Ovary (tissue), 7 donors: ENCODE measurements at regions not wholly inside any gene's neighbourhood (a gene's known extent, or its start where the extent isn't known, plus 50 kb on each side); places are given as distances from the start of the nearest gene placed in this dataset.

Experiments
- DNase-seq, 5 donors: peaks; one replicate each; pipeline ENCODE4 v3.0.0-alpha.2; 2019 to 2020
- H3K27ac ChIP-seq, 2 donors: fragments of 200-600 bp; one replicate each; pipeline versions ENCODE4 v1.5.1 to v1.8.0; 2019 to 2022
- H3K27me3 ChIP-seq: fragments of 200-600 bp; one replicate; pipeline ENCODE4 v1.8.0; 2022
- H3K36me3 ChIP-seq: fragments of 200-600 bp; sonication (generic); one replicate; pipeline ENCODE4 v1.5.1; 2019
- H3K4me1 ChIP-seq: one replicate; pipeline ENCODE4 v1.8.1; 2013; ENCODE audit warnings: mild to moderate bottlenecking, moderate library complexity; ENCODE audit not compliant: insufficient read depth
- H3K4me3 ChIP-seq: fragments of 200-600 bp; sonication (generic); one replicate; pipeline ENCODE4 v1.5.1; 2017
- H3K9me3 ChIP-seq, 2 donors: fragments of 200-600 bp in 1 of 2; sonication (generic) in 1 of 2; one replicate each; pipeline versions ENCODE4 v1.5.1 to v1.8.1; 2013 to 2019; ENCODE audit warnings: mild to moderate bottlenecking in 1 of 2, moderate library complexity in 1 of 2
- CTCF ChIP-seq, 3 donors: fragments of 450-650 bp in 2 of 3; fragments of 200-600 bp in 1 of 3; IDR thresholded peaks; one replicate each; pipeline versions ENCODE4 v1.5.1 to v1.8.0; 2016 to 2022; ENCODE audit warnings: antibody characterized with exemption in 3 of 3, mild to moderate bottlenecking in 1 of 3
- EP300 ChIP-seq: sonication (generic); formaldehyde crosslinking; IDR thresholded peaks from one replicate; pipeline ENCODE4 v1.6.1; 2017; ENCODE audit warnings: antibody characterized with exemption
- POLR2A ChIP-seq: fragments of 450-650 bp; IDR thresholded peaks from one replicate; pipeline ENCODE4 v1.6.1; 2017; ENCODE audit warnings: antibody characterized with exemption, mild to moderate bottlenecking, moderate library complexity
- WGBS, 3 donors: extraction: QIAGEN DNeasy Blood & Tissue Kit in 1 of 3; methylation state at CpG; one replicate each; pipeline versions ENCODE4 v1.1.5 to v1.1.7; 2013 to 2017; 5-methylcytosine and 5-hydroxymethylcytosine counted together
- intact Hi-C, 4 donors: fragments of 100-400 bp; cut with DNase I; formaldehyde crosslinking; loops; one replicate each; pipeline versions ENCODE4 v1.11.0 to v1.15.1; 2022 to 2023
- donor health status: DM: no; HTN: no; CAD: no; lungs with moderate emphysema.
- donor health status: DM: no; HTN: no; CAD: no.
- donor health status: Bipolar disorder and iron deficiency.
- donor health status: DM: no; HTN: no; CAD: no.
- donor health status: DM: yes; HTN: yes; CAD: no.

DNA sequence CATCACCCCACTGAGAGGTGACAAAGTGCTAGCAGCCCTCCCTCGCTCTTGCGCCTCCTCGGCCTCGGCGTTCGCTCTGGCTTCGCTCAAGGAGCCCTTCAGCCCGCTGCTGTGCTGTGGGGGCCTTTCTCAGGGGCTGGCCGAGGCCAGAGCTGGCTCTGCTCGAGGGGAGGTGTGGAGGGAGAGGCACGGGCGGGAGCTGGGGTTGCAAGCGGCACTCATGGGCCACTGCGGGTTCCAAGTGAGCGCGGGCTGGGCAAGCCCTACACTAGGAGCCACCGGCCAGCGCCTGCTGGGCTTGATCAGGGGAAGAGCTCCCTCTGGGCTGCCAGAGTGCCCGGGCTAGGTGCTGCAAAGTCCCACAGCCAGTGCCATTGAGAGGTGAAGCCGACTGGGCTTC, 964.8 kb upstream of the GJE1 start:
- no peak overlapping the region for H3K4me3 ChIP-seq
- H3K27ac ChIP-seq = no peak overlapping the region
- intact Hi-C loops = no loop called here
- H3K4me1 ChIP-seq = peaks cover 7% of the 10 kb centered on the region
- H3K36me3 ChIP-seq = no peaks in the 10 kb centered on the region
- 95 to 99% (median 97%) methylated on average over 20 of the region's 20 CpGs for WGBS, 3 donors
- TF ChIP-seq EP300 = no peak
- no peak for TF ChIP-seq CTCF (IDR thresholded peaks at IDR 0.05)
- no peak for TF ChIP-seq POLR2A
- no peaks in the 10 kb centered on the region for H3K27me3 ChIP-seq
- DNase-seq = no peak
- H3K9me3 ChIP-seq = no peaks in the 10 kb centered on the region

DNA sequence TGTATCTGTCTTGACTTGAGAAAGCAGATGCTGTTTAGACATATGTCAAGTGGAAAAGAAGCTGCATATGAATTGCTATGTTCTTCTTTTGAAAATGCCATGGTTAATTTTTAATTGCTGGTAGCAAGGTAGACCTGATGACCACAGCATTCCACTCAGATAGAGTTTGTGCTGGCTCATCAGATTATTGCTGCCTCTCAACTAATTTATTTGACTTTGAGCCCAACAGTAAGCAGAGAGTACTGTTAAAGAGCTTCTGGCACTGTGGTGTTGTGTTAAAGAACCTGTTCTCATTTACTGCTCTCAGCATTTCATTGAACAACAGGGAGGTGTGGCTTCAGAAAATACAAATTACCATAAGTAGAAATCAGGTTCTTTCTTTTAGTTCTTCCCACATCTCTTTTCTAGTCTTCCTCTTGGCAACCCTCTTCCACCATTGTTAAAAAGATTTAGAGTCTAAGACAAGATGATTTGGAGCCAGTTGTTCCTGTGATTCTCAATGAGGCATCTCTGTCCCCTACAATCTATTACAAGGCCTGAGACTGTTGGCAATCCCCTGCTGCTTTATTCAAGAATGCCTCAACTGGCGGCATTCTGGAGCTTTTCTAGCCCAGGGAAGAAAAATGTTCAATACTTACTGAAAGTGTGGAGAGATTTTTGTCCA, 967.6 kb upstream of the GJE1 start:
- DNase-seq = no peak
- H3K36me3 ChIP-seq = no peaks in the 10 kb centered on the region
- H3K27me3 ChIP-seq = no peaks in the 10 kb centered on the region
- H3K4me3 ChIP-seq = no peak overlapping the region
- WGBS, 3 donors = 11 to 49% (median 30%) methylated on average over 1 of the region's 1 CpG
- no peak overlapping the region for H3K27ac ChIP-seq
- intact Hi-C loops = no loop called here
- peaks cover 7% of the 10 kb centered on the region for H3K4me1 ChIP-seq
- no peaks in the 10 kb centered on the region for H3K9me3 ChIP-seq
- TF ChIP-seq POLR2A (no peak), EP300 (no peak), CTCF (IDR thresholded peaks at IDR 0.05) (no peak)

GRCh38 chr6:141164042-141164743, 968.5 kb upstream of the GJE1 start:
- WGBS, 3 donors = 8 to 33% (median 10%) methylated on average over 4 of the region's 4 CpGs
- Histone ChIP-seq H3K27ac (no peak overlapping the region), H3K9me3 (no peaks in the 10 kb centered on the region), H3K4me1 (peaks cover 7% of the 10 kb centered on the region), H3K27me3 (no peaks in the 10 kb centered on the region), H3K36me3 (no peaks in the 10 kb centered on the region), H3K4me3 (no peak overlapping the region)
- TF ChIP-seq CTCF (IDR thresholded peaks at IDR 0.05) = no peak
- DNase-seq = no peak
- intact Hi-C loops = no loop called here

DNA sequence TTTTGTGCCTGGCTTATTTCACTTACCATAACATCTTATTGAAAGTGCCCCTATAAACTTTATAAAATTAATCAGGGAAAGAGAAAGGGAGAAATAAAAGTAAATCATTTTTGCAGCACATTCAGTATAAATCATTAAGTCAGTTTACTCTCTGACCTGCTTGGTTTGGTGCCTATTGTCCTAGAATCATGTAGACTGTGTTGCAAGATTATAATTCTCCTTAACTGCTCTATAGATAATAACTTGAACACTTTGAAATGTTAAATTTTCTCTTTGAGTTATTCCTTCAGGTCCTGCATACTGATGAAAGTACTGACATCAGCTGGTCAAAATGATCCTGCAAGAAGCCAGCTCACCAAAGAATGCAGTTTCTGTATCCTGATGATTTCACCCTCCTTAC, 969.6 kb upstream of the GJE1 start:
- no peak for TF ChIP-seq POLR2A
- no peak for TF ChIP-seq CTCF (IDR thresholded peaks at IDR 0.05)
- no peak for TF ChIP-seq EP300
- Histone ChIP-seq H3K36me3 (no peaks in the 10 kb centered on the region), H3K4me1 (peaks cover 7% of the 10 kb centered on the region), H3K27me3 (no peaks in the 10 kb centered on the region), H3K4me3 (no peak overlapping the region), H3K27ac (no peak overlapping the region), H3K9me3 (no peaks in the 10 kb centered on the region)
- DNase-seq = no peak
- intact Hi-C loops = no loop called here
